ENCODE measurements at regions not wholly inside any gene's neighbourhood (a gene's known extent, or its start where the extent isn't known, plus 50 kb on each side); places are given as distances from the start of the nearest gene placed in this dataset.

DNA sequence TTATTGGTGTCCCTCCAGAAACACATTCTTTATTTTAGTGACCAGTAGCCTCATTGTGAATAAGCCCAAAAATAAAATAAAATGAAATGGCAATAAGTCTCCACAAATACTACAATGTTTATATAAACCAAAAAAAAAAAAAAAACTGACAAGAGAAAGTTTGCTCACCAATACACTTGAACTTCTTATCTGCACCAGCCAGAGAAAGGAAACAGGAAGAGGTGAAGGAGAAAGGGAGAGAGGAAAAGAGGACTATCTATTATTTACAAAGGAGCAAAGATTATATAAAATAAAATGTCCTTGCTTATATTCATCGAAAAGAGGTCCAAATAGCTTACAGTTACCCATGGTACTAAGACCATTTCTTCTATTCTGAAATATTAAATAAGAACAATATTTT lies 176.4 kb upstream of the CCNG1 start:
- no peak for TF ChIP-seq GATA3 (IDR thresholded peaks at IDR 0.05; ENCODE audit: low read depth, low read length)
- no peak for TF ChIP-seq GATA2 (IDR thresholded peaks at IDR 0.05; ENCODE audit: low read depth, low read length)

DNA sequence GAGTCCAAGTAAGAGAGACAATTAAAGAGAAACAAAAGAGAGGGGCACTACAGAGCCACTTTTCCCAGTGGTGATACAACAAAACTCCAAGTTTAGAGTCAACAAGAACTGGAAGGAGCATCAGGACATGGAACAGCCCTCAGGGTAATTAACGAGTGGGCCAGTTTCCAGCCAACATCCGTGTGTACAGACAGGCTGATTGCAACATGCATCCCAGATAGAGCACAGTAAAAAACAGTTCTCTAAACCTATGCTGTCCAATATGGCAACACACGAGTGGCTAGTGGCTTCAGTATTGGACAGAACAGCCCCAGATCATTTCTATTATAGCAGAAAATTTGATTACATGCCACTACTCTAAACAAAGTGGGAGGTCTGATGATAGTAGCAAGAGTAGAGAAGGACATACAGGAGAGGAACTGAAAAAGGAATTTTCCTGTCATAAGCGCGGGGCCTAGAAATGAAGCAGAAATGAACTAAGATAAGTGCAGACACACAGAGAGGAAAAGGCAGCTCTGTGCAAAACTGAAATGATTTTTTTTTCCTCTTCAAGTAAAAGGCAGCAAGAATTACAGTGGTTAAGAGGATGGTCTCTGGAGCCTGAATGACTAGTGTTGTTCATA lies 175.6 kb upstream of the CCNG1 start:
- TF ChIP-seq GATA2 (IDR thresholded peaks at IDR 0.05; ENCODE audit: low read depth, low read length) (no peak), GATA3 (IDR thresholded peaks at IDR 0.05; ENCODE audit: low read depth, low read length) (no peak)

DNA sequence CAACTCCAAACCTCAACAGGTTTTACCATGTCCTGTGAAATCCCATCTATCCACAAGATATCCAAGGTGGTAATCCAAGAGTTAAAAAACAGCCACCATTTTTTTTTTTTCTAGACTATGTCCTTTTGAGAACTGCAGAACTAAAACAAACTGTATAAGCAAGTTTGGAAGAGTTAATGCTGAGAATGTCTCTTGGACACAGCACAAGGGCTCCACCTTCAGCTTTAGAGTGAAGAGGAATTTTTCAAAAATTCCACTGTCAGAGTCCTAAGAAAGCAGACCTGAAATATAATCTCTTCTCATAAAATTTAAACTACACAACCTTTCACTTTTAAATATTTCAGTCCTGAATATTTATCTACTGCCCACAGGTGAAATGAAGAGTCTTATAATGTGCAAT lies 167.8 kb upstream of the CCNG1 start:
- no peak for TF ChIP-seq GATA2 (IDR thresholded peaks at IDR 0.05; ENCODE audit: low read depth, low read length)
- TF ChIP-seq GATA3 (IDR thresholded peaks at IDR 0.05; ENCODE audit: low read depth, low read length) = no peak

DNA sequence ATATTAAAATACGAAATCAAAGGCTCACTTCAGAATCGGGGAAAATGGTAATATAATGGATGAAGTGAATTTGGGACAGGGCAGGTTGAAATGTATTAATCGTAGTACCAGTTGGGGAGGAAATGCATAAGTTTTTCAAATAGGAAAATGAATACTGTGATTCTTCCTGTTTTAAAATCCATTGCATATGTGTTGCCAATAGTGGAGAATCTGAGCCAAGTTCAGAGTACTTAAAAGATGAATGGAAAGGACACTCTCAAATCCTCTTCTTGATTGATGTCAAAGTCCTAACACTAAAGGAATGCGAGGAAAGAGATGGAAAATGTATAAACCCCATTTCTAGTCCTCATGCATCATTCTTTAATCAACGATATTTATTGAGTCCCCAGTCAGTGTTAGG lies 160.9 kb upstream of the CCNG1 start:
- no peak for TF ChIP-seq GATA3 (IDR thresholded peaks at IDR 0.05; ENCODE audit: low read depth, low read length)
- TF ChIP-seq GATA2 (IDR thresholded peaks at IDR 0.05; ENCODE audit: low read depth, low read length) = no peak

DNA sequence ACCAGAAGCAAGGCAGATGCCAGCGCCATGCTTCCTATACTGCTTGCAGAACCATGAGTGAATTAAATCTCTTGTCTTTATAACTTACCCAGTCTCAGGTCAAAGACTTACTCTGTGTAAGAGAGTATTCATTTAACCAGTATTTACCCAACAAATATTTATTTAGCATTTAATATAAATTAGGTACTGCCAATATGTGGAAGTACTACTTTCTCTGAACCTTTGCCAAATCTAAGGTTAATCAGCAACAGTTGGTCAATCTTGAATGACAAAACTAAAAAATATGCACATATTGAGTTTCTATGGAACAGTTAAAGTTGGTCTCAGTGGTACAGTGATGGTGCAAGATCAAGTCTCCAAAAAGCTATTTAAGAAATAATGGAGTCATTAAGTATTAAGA lies 155.9 kb upstream of the CCNG1 start:
- TF ChIP-seq GATA3 (IDR thresholded peaks at IDR 0.05; ENCODE audit: low read depth, low read length) (no peak), GATA2 (IDR thresholded peaks at IDR 0.05; ENCODE audit: low read depth, low read length) (no peak)

DNA sequence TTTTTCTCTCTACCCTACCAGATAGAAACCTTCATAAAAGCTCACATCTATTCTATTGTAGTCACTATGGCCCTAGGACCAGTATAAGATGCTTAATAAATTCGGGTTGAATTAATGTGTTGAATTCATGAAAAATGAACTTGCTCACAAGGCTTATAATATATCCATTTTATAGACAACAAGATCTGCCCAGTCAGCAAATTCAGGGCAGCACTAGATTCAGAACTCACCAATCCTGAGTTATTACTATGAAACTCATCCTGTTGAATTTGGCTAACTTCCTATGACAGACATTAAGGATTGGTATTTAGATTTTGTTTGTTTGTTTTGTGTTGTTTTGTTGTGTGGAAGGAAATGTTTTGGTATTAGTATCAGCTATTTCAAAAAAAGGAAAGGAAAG lies 143.6 kb upstream of the CCNG1 start:
- TF ChIP-seq GATA2 (IDR thresholded peaks at IDR 0.05; ENCODE audit: low read depth, low read length) (no peak), GATA3 (IDR thresholded peaks at IDR 0.05; ENCODE audit: low read depth, low read length) (no peak)

DNA sequence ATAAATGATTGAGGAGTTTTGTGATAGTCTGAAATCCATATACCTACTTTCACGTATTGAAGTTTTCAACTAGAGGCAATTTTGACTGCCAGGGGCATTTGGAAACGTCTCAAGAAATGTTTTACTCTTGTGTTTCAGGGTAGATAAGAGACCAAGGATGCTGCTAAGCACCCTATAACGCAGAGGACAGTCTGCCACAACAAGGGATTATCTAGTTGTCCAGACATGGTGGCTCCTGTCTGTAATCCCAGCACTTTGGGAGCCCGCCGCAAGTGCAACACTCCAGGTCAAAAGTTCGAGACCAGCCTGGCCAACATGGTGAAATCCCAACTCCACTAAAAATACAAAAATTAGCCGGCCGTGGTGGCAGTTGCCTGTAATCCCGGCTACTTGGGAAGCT lies 133.7 kb upstream of the CCNG1 start:
- no peak for TF ChIP-seq GATA3 (IDR thresholded peaks at IDR 0.05; ENCODE audit: low read depth, low read length)
- TF ChIP-seq GATA2 (IDR thresholded peaks at IDR 0.05; ENCODE audit: low read depth, low read length) = no peak

DNA sequence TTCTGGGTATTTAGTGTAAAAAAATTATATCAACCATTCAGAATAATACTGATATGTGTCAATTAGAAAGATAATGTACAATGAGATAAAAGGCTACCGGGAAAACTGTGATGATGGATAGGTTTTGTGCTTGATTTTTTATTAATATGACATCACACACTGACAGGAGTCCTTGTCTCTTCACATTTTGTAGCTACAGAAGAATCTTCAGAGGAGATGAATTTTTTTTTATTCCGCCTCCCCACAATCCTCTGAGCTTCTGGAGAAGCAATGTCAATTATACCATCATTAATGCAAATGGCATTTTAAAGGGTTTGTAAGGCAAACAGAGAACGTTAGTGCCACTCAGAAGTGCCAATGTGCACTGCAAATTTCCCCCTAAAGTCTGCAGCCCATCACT lies 131.7 kb upstream of the CCNG1 start:
- TF ChIP-seq GATA3 (IDR thresholded peaks at IDR 0.05; ENCODE audit: low read depth, low read length) (no peak), GATA2 (IDR thresholded peaks at IDR 0.05; ENCODE audit: low read depth, low read length) (no peak)

DNA sequence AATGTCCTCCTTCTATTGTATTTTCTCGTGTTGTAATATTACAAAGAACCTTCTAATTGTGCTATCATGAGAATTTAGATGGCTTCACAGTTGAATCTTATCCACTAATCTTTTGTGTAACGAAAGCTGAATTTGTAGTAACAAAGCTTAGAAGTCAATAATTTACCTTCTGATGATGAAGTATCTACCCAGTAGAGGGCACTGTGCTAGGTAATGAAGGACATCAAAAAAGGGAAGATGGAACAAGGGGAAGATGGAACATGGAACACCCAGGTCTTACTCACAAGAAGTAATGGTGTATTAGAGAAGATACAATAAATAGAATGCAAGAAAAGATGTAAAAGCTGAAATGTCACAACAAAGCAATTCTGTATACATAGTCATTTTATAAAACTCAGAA lies 131.0 kb upstream of the CCNG1 start:
- TF ChIP-seq GATA3 (IDR thresholded peaks at IDR 0.05; ENCODE audit: low read depth, low read length) (no peak), GATA2 (IDR thresholded peaks at IDR 0.05; ENCODE audit: low read depth, low read length) (no peak)

DNA sequence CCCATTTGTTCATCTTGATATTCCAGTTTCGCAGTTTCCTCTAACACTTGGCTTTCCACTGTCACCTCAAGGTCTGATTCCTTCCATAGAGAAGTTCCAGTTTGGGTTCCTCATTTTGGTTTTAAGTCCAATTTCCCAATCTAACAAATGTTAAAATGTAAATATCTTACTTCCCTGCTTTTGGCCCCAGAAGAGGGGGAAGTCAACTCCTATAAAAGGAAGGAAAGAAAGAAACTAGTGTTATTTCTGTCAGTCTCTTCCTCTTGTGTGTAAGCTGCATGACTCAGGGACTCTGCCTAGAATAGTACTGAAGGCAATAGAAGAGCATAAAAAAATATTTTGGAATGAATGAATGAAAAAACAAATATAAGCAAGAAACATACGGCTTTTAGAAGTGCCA lies 127.5 kb upstream of the CCNG1 start:
- no peak for TF ChIP-seq GATA2 (IDR thresholded peaks at IDR 0.05; ENCODE audit: low read depth, low read length)
- TF ChIP-seq GATA3 (IDR thresholded peaks at IDR 0.05; ENCODE audit: low read depth, low read length) = no peak

DNA sequence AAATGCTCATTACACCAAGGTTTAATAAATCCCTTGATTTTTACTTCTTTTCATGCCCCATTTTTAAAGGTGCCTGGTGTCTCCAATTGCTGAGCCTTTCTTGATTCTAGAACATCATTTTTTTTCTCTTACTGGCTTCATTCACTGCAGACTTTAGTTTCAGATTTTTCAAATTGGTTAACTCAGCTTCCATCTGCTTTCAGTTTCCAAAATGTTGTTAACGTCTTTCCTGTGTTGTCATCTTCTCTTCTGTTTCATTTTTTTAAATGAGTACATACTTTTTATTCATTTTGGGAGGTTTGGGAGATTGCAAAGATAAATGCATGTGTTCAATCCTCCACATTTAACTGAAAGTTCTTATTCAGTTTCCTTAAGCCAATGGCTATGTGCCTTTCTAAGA lies 126.4 kb upstream of the CCNG1 start:
- no peak for TF ChIP-seq GATA2 (IDR thresholded peaks at IDR 0.05; ENCODE audit: low read depth, low read length)
- no peak for TF ChIP-seq GATA3 (IDR thresholded peaks at IDR 0.05; ENCODE audit: low read depth, low read length)

DNA sequence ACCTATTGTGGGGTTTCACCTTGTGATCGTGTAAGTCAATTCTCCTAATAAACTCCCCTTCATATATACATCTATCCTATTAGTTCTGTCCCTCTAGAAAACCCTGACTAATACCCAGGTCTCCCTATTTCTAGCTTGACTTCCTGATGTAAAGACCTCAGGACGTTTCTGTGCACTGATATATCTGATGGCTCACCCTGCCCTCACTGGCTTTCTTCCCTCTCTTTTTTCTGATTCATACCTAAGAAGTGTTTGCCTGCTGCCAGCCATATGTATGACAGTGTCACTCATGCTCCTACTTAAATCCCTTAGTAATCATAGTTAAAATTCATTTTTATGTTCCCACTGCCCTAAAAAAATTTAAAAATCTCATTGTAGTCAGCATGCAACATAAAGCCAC lies 124.8 kb upstream of the CCNG1 start:
- TF ChIP-seq GATA2 (IDR thresholded peaks at IDR 0.05; ENCODE audit: low read depth, low read length) (no peak), GATA3 (IDR thresholded peaks at IDR 0.05; ENCODE audit: low read depth, low read length) (no peak)

DNA sequence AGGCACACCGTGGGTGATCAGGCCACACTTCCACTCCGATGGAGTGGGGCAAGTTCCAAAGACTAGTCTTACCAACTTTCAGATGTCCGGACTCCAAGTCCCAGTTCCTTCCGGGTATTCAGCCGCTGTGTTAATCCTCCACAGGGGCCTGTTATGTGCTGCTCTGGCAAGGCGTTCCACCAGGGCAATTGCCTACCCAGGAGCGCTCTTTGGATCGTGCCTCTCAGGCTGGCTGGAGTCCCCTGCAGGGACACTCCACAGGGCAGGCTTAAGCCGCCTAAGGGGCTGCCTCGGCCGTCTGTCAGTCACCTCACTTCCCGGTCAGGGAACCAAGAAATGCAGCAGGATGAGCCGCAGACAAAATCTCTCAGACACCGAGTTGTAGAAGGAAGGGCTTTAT lies 118.7 kb upstream of the CCNG1 start:
- TF ChIP-seq GATA2 (IDR thresholded peaks at IDR 0.05; ENCODE audit: low read depth, low read length) = no peak
- TF ChIP-seq GATA3 (IDR thresholded peaks at IDR 0.05; ENCODE audit: low read depth, low read length) = no peak

DNA sequence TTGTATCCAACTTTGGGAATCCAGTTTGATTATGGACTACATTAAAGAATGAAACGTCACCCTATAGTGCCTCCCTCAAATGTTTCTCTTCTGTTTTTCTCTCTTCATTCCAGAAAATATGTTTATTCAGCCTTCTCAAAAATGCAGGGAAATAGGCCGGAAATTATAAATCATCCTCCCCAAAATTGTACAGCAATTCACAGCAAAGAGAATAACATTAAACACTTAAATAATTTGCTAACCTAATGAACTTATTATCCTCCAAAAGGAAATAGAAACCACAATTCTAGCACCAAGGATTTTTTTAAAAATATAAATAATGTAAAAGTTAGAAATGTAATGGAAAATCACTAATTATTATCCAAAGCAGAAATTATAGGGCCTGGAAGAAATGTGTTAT lies 115.9 kb upstream of the CCNG1 start:
- no peak for TF ChIP-seq GATA2 (IDR thresholded peaks at IDR 0.05; ENCODE audit: low read depth, low read length)
- no peak for TF ChIP-seq GATA3 (IDR thresholded peaks at IDR 0.05; ENCODE audit: low read depth, low read length)

DNA sequence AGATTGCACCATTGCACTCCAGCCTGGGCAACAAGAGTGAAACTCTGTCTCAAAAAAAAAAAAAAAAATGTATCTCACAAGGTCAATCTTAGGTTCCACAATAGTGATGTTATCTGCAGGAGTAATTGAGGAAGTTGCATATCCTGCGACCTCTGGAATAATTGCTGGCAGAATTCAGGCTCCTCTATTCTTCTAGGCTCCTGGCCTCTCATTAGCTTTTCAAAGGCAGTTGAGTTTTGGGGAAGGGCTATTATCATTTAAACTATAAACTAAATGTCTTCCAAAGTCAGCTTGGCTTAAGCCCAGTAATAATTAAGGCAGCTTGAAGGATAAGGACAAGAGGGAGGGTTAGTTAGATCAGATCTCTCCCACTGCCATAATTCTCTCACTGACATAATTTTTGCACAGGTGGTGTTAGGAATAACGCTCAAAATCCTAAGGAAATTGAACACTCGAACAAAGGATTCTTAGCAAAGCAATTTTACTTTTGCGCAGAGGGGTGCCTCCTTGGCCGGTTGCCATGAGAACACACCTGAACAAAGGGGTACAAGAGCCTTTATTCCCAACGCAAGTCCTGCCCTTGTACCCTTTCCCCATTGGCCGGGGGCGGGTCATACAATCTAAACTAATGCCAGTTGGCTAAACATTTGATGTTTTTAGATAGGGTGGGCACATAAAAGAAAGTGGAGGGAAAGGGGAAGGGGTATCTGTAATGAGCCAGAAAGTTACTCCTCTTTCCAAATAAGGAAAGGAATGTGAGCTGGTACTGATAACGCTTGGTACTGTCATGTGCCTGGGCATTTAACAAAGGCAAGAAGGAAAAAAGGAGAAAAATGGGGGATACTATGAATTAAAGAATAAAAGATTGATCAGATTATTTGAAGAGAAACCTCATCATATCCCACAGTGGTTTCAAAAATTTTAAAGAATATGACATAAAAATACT lies 106.4 kb upstream of the CCNG1 start:
- TF ChIP-seq GATA3 (IDR thresholded peaks at IDR 0.05; ENCODE audit: low read depth, low read length) = no peak
- no peak for TF ChIP-seq GATA2 (IDR thresholded peaks at IDR 0.05; ENCODE audit: low read depth, low read length)

All from SH-SY5Y (cell line).